ENCODE measurements at regions not wholly inside any gene's neighbourhood (a gene's known extent, or its start where the extent isn't known, plus 50 kb on each side); places are given as distances from the start of the nearest gene placed in this dataset.

DNA sequence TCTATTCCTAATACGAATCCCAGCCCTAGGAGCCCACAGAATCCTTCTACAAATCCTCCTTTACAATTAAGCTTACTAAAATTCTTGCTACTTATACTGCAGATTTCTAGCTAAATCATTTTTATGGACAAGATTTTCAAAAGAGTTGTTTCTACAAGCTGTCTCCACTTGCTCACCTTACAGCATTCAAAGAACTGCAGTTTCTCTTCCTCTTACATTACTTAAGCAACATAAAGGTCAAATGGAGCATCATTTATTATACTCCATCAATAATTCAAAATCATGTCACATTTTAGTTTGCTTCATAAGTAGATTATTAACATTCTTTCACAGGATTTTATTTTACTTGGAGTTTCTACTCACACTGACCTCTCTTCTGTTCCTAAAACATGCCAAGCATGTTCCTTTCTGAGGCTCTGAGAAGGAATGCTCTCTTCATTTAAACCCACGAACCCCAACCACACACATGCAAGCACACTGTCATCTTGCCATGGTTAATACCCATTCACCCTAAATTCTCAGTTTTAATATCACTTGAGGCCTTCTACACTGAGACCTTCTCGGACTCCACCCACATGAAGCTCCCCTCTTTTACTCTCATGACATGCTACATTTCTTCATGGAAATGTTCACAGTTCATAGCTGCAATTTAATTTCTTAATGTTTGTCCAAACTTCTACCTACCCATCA is 388.2 kb downstream of the TBC1D32 start:
- TF ChIP-seq FOXP1 (CRISPR knock-in tag; IDR thresholded peaks at IDR 0.05; ENCODE audit: borderline replicate concordance) (no peak), RELA (CRISPR knock-in tag; IDR thresholded peaks at IDR 0.05; ENCODE audit: borderline replicate concordance) (no peak), SP1 (CRISPR knock-in tag; conservative IDR thresholded peaks at IDR 0.05) (no peak), MYBL2 (CRISPR knock-in tag; IDR thresholded peaks at IDR 0.05) (no peak)
- TF ChIP-seq, protein P1, sequence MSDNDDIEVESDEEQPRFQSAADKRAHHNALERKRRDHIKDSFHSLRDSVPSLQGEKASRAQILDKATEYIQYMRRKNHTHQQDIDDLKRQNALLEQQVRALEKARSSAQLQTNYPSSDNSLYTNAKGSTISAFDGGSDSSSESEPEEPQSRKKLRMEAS (CRISPR knock-in tag; IDR thresholded peaks at IDR 0.05), result no peak
- TF ChIP-seq, protein P2, sequence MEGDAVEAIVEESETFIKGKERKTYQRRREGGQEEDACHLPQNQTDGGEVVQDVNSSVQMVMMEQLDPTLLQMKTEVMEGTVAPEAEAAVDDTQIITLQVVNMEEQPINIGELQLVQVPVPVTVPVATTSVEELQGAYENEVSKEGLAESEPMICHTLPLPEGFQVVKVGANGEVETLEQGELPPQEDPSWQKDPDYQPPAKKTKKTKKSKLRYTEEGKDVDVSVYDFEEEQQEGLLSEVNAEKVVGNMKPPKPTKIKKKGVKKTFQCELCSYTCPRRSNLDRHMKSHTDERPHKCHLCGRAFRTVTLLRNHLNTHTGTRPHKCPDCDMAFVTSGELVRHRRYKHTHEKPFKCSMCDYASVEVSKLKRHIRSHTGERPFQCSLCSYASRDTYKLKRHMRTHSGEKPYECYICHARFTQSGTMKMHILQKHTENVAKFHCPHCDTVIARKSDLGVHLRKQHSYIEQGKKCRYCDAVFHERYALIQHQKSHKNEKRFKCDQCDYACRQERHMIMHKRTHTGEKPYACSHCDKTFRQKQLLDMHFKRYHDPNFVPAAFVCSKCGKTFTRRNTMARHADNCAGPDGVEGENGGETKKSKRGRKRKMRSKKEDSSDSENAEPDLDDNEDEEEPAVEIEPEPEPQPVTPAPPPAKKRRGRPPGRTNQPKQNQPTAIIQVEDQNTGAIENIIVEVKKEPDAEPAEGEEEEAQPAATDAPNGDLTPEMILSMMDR (IDR thresholded peaks at IDR 0.05), result no peak
- TF ChIP-seq, protein P3, sequence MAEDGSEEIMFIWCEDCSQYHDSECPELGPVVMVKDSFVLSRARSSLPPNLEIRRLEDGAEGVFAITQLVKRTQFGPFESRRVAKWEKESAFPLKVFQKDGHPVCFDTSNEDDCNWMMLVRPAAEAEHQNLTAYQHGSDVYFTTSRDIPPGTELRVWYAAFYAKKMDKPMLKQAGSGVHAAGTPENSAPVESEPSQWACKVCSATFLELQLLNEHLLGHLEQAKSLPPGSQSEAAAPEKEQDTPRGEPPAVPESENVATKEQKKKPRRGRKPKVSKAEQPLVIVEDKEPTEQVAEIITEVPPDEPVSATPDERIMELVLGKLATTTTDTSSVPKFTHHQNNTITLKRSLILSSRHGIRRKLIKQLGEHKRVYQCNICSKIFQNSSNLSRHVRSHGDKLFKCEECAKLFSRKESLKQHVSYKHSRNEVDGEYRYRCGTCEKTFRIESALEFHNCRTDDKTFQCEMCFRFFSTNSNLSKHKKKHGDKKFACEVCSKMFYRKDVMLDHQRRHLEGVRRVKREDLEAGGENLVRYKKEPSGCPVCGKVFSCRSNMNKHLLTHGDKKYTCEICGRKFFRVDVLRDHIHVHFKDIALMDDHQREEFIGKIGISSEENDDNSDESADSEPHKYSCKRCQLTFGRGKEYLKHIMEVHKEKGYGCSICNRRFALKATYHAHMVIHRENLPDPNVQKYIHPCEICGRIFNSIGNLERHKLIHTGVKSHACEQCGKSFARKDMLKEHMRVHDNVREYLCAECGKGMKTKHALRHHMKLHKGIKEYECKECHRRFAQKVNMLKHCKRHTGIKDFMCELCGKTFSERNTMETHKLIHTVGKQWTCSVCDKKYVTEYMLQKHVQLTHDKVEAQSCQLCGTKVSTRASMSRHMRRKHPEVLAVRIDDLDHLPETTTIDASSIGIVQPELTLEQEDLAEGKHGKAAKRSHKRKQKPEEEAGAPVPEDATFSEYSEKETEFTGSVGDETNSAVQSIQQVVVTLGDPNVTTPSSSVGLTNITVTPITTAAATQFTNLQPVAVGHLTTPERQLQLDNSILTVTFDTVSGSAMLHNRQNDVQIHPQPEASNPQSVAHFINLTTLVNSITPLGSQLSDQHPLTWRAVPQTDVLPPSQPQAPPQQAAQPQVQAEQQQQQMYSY (CRISPR knock-in tag; IDR thresholded peaks at IDR 0.05), result no peak
